ENCODE measurements at regions not wholly inside any gene's neighbourhood (a gene's known extent, or its start where the extent isn't known, plus 50 kb on each side); places are given as distances from the start of the nearest gene placed in this dataset.

DNA sequence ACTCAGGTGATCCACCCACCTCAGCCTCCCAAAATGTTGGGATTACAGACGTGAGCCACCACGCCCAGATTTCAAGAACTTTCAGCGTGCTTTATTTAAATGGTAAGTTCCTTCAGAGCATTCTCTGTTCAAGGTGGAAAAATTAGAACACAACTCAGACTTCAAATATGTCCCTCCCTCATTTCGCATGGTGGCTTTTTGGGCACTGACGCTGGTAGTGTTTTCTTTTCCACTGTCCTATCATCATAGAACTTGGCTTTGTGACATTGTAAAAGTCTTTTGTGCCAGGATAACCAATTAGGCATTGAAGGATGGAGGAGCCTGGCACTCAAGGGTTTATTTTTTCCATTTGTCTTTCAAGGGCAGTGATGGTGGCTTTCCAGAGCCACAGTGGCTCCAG lies 190.8 kb downstream of the NUAK1 start:
- DNase-seq: no peak
- Histone ChIP-seq H3K27me3 (ENCODE audit: insufficient read depth, low read depth, severe bottlenecking) (no peaks in the 10 kb centered on the region), H3K36me3 (no peaks in the 10 kb centered on the region), H3K27ac (no peak overlapping the region), H3K4me3 (ENCODE audit: low read depth, low read length) (no peak overlapping the region), H3K9me3 (ENCODE audit: severe bottlenecking) (no peaks in the 10 kb centered on the region)
- TF ChIP-seq, protein P1, sequence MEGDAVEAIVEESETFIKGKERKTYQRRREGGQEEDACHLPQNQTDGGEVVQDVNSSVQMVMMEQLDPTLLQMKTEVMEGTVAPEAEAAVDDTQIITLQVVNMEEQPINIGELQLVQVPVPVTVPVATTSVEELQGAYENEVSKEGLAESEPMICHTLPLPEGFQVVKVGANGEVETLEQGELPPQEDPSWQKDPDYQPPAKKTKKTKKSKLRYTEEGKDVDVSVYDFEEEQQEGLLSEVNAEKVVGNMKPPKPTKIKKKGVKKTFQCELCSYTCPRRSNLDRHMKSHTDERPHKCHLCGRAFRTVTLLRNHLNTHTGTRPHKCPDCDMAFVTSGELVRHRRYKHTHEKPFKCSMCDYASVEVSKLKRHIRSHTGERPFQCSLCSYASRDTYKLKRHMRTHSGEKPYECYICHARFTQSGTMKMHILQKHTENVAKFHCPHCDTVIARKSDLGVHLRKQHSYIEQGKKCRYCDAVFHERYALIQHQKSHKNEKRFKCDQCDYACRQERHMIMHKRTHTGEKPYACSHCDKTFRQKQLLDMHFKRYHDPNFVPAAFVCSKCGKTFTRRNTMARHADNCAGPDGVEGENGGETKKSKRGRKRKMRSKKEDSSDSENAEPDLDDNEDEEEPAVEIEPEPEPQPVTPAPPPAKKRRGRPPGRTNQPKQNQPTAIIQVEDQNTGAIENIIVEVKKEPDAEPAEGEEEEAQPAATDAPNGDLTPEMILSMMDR (IDR thresholded peaks at IDR 0.05; ENCODE audit: low read depth, low read length): no peak

DNA sequence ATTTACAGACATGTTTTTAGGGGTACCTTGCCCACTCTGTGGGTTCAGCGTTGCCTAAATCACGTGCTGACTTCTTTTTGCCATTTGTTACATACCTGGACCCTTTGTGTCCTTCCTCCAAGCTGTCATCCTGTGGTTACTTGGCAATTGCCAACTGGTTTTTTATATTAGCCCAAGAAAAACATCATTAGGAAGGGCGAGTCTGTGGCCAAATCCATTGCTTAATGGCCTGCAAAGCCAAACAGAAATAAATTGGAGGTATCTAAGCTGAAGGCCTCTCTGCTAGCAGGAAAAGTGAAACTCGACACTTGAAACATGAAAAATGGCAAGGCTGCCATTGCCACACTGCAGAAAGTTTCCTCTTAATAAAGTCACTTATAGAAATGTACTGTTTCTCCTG lies 190.4 kb downstream of the NUAK1 start:
- Histone ChIP-seq H3K36me3 (no peaks in the 10 kb centered on the region), H3K4me3 (ENCODE audit: low read depth, low read length) (no peak overlapping the region), H3K27ac (no peak overlapping the region), H3K9me3 (ENCODE audit: severe bottlenecking) (no peaks in the 10 kb centered on the region), H3K27me3 (ENCODE audit: insufficient read depth, low read depth, severe bottlenecking) (no peaks in the 10 kb centered on the region)
- TF ChIP-seq, protein P1 (IDR thresholded peaks at IDR 0.05; ENCODE audit: low read depth, low read length): no peak
- no peak for DNase-seq

DNA sequence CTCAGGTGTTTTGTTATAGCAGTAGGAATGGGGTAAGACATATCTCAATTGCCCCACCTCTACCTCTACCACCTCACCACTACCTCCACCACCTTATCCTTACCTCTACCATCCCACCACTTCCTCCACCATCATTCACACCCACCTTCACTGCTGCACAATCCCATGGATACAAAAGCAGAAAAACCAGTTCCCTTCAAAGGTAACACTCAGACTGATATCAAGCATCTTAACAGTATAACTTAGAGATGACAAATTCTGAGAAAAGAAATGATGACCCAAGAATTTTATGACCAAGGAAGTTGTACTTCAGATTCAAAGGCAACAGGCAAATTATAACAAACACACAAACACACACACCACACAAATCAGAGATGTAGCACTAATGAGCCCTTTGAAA lies 189.4 kb downstream of the NUAK1 start:
- TF ChIP-seq, protein P1 (IDR thresholded peaks at IDR 0.05; ENCODE audit: low read depth, low read length): no peak
- Histone ChIP-seq H3K27me3 (ENCODE audit: insufficient read depth, low read depth, severe bottlenecking) (no peaks in the 10 kb centered on the region), H3K4me3 (ENCODE audit: low read depth, low read length) (no peak overlapping the region), H3K9me3 (ENCODE audit: severe bottlenecking) (no peaks in the 10 kb centered on the region), H3K27ac (no peak overlapping the region), H3K36me3 (no peaks in the 10 kb centered on the region)
- DNase-seq: no peak

DNA sequence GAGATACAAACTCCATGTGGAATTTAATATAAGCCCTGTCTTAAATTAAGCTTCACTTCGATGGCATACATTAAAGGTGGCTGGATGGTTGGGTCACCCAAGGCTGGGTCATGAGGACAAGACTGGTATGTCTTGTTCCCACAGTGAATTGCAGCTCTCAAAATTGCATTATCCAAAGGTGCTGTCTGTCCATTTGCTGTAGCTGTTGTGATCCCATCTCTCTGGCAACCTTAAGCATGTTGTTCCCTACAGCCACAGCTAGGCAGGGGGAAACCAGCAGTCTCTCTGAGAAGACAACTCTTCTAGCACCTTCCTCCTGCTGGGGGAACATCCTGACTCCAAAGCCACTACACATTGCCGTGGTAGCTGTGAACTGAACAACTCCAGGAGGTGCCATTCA lies 187.0 kb downstream of the NUAK1 start:
- no peak overlapping the region for H3K4me3 ChIP-seq (ENCODE audit: low read depth, low read length)
- H3K27me3 ChIP-seq (ENCODE audit: insufficient read depth, low read depth, severe bottlenecking): no peaks in the 10 kb centered on the region
- H3K36me3 ChIP-seq: no peaks in the 10 kb centered on the region
- TF ChIP-seq, protein P1 (IDR thresholded peaks at IDR 0.05; ENCODE audit: low read depth, low read length): no peak
- no peak for DNase-seq
- H3K27ac ChIP-seq: no peak overlapping the region
- H3K9me3 ChIP-seq (ENCODE audit: severe bottlenecking): no peaks in the 10 kb centered on the region

DNA sequence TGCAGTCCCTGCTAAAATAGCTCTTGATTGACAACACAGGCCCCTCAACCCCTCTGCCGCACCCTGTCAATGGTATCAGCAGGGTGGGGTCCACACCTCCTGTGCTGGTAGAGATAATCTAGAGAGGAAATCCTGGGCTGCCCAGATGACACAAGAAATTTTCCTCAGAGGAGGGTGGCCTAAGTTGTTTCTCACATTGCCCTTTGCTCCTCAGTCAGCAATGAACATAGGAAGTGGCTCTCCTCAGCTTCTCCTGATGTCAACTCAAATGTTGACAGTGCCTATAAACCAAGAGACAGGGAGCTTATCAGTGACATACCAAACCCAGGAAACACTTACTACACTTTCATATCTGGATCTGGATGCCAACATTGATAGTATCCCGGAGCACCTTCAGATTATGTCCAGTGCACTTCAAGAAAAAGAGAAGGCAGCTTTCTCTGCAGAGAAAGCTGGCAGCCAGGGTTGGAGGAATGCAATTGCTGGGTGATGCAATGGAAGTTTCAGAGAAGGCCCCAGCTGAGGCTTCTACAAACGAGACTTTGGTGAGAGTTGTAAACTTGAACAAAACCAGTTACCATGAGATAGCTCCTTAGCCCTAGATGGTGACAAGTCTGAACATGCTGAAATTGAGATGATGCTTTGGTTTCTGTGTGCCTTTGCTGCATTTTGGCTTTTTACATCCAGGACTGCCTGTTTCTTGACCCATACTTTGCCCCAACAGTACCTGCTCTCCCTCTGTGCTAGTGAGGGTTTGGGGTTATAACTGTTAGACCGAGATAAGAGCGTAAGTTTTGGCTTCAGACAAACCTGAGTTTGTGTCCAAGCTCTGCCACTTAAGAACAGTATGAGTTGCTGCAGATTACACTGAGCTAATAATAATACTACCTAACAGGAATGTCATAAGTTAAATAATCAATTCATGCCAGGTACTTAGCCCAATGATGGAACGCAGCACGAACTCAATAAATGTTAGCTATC lies 183.5 kb downstream of the NUAK1 start:
- Histone ChIP-seq H3K36me3 (no peaks in the 10 kb centered on the region), H3K27ac (no peak overlapping the region), H3K9me3 (ENCODE audit: severe bottlenecking) (no peaks in the 10 kb centered on the region), H3K27me3 (ENCODE audit: insufficient read depth, low read depth, severe bottlenecking) (no peaks in the 10 kb centered on the region), H3K4me3 (ENCODE audit: low read depth, low read length) (no peak overlapping the region)
- TF ChIP-seq, protein P1 (IDR thresholded peaks at IDR 0.05; ENCODE audit: low read depth, low read length): no peak
- no peak for DNase-seq

Measured in WERI-Rb-1 (cell line).